ENCODE measurements at regions not wholly inside any gene's neighbourhood (a gene's known extent, or its start where the extent isn't known, plus 50 kb on each side); places are given as distances from the start of the nearest gene placed in this dataset.

- H3K4me3 ChIP-seq (ENCODE audit: low read depth, low read length) = no peak overlapping the region
- TF ChIP-seq MYC (IDR thresholded peaks at IDR 0.05; ENCODE audit: low read depth, low read length) (no peak), POLR2A (IDR thresholded peaks at IDR 0.05; ENCODE audit: extremely low read depth, insufficient read length) (no peak), MAX (IDR thresholded peaks at IDR 0.05; ENCODE audit: low read depth, low read length) (no peak)
- TF ChIP-seq, protein P1, sequence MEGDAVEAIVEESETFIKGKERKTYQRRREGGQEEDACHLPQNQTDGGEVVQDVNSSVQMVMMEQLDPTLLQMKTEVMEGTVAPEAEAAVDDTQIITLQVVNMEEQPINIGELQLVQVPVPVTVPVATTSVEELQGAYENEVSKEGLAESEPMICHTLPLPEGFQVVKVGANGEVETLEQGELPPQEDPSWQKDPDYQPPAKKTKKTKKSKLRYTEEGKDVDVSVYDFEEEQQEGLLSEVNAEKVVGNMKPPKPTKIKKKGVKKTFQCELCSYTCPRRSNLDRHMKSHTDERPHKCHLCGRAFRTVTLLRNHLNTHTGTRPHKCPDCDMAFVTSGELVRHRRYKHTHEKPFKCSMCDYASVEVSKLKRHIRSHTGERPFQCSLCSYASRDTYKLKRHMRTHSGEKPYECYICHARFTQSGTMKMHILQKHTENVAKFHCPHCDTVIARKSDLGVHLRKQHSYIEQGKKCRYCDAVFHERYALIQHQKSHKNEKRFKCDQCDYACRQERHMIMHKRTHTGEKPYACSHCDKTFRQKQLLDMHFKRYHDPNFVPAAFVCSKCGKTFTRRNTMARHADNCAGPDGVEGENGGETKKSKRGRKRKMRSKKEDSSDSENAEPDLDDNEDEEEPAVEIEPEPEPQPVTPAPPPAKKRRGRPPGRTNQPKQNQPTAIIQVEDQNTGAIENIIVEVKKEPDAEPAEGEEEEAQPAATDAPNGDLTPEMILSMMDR (IDR thresholded peaks at IDR 0.05; ENCODE audit: low read depth, low read length) = no peak
- no peak for DNase-seq (ENCODE audit: low read depth)
Measured at GRCh38 chr5:5752844-5753243, 330.4 kb downstream of the ICE1 start.

GRCh38 chr5:5751987-5752386 lies 329.5 kb downstream of the ICE1 start:
- no peak overlapping the region for H3K4me3 ChIP-seq (ENCODE audit: low read depth, low read length)

DNA sequence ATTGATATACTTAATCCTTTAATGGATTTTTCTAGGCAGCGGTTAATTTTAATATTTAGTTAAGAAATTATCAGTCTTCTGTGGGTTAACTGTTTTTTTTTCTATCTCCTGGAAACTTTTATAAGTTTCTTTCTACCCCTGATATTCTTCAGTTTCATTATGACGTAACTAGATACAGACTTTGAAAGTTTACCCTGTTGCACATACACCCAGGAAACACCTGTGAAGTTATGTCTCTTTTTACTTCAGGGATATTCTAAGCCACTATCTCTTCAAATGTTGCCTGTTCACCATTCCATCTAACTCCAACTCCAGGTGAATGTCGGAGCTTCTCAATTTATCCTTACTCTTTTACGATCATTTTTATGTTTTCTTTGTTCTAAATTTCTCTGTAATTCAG lies 329.0 kb downstream of the ICE1 start:
- no peak for DNase-seq (ENCODE audit: low read depth)
- H3K4me3 ChIP-seq (ENCODE audit: low read depth, low read length) = no peak overlapping the region
- TF ChIP-seq POLR2A (IDR thresholded peaks at IDR 0.05; ENCODE audit: extremely low read depth, insufficient read length) (no peak), MAX (IDR thresholded peaks at IDR 0.05; ENCODE audit: low read depth, low read length) (no peak), MYC (IDR thresholded peaks at IDR 0.05; ENCODE audit: low read depth, low read length) (no peak)
- TF ChIP-seq, protein P1 (IDR thresholded peaks at IDR 0.05; ENCODE audit: low read depth, low read length) = no peak

More at GRCh38 chr5:5751987-5752386, 329.5 kb downstream of the ICE1 start:
- TF ChIP-seq MYC (IDR thresholded peaks at IDR 0.05; ENCODE audit: low read depth, low read length) (no peak), MAX (IDR thresholded peaks at IDR 0.05; ENCODE audit: low read depth, low read length) (no peak)
- TF ChIP-seq, protein P1 (IDR thresholded peaks at IDR 0.05; ENCODE audit: low read depth, low read length) = no peak
- DNase-seq (ENCODE audit: low read depth) = no peak

DNA sequence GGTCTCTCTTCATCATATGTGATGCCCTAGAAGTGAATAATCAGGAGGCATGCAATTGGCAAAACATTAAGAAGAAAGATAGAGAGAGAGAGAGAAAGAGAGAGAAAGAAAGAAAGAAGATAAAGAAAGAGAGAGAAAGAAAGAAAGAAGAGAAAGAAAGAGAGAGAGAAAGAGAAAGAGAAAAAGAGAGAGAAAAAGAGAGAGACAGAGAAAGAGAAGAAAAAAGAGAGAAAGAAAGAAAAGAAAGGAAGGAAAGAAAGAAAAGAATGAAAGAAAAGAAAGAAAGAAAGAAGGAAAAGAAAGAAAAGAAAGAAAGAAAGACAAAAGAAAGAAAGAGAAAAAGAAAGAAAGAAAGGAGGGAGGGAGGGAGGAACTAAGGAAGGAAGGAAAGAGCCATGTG lies 318.9 kb downstream of the ICE1 start:
- no peak overlapping the region for H3K4me3 ChIP-seq (ENCODE audit: low read depth, low read length)
- no peak for DNase-seq (ENCODE audit: low read depth)
- TF ChIP-seq, protein P1 (IDR thresholded peaks at IDR 0.05; ENCODE audit: low read depth, low read length) = no peak
- no peak for TF ChIP-seq MAX (IDR thresholded peaks at IDR 0.05; ENCODE audit: low read depth, low read length)
- TF ChIP-seq MYC (IDR thresholded peaks at IDR 0.05; ENCODE audit: low read depth, low read length) = no peak
- TF ChIP-seq POLR2A (IDR thresholded peaks at IDR 0.05; ENCODE audit: extremely low read depth, insufficient read length) = no peak

GRCh38 chr5:5739490-5739945 lies 317.0 kb downstream of the ICE1 start:
- no peak overlapping the region for H3K4me3 ChIP-seq (ENCODE audit: low read depth, low read length)
- no peak for DNase-seq (ENCODE audit: low read depth)
- TF ChIP-seq MYC (IDR thresholded peaks at IDR 0.05; ENCODE audit: low read depth, low read length) (no peak), POLR2A (IDR thresholded peaks at IDR 0.05; ENCODE audit: extremely low read depth, insufficient read length) (no peak), MAX (IDR thresholded peaks at IDR 0.05; ENCODE audit: low read depth, low read length) (no peak)
- TF ChIP-seq, protein P1 (IDR thresholded peaks at IDR 0.05; ENCODE audit: low read depth, low read length) = no peak

Data from NB4 (cell line).